AG09319 (cell line): ENCODE measurements at regions not wholly inside any gene's neighbourhood (a gene's known extent, or its start where the extent isn't known, plus 50 kb on each side); places are given as distances from the start of the nearest gene placed in this dataset.

ENCODE experiments used
- DNase-seq: peaks from one replicate; pipeline ENCODE4 v3.0.0-alpha.2; 2010; ENCODE audit warnings: low read depth; ENCODE audit errors: extremely low read depth
- TF ChIP-seq, protein P1 (sequence below): IDR thresholded peaks from 2 replicates; pipeline ENCODE4 v1.5.1; 2011; ENCODE audit warnings: low read depth, mild to moderate bottlenecking, inconsistent platforms, low read length, moderate library complexity

DNA sequence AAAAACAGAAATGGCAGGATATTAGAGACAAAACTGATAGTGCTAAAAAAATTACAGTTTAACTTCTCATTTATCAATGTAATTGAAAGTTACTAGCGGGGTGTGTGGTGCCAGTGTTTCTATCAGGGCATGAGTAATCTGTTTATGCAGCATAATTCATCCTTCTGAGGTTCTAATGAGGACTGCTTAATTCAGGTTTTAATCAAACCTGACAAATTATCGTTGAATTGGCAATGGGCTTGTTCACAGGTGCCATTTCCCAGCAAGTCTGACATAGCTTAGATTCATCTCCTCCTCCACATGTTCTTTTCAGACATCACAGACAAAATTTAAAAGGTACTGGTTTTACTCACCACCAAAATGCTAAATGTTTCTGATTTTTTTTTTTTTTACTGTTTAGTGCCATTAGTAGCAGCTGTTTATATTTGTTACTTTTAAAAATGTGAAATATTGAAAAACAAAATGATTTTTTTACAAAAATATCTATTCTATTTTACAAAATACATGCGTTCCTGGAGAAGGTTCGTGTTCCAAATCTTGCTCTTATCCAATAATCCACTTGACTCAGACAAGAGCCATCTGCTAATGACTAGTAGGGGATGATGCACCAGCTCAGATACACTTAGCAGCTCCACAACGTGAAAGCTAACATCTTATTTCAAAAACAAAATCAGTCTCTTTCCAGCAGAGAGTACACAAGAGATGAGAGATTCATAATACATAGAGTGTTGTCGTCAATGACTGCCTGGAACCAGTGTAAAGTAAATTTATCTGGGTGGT is 447.7 kb upstream of the DPPA4 start:
- DNase-seq, result no peak
- TF ChIP-seq, protein P1, sequence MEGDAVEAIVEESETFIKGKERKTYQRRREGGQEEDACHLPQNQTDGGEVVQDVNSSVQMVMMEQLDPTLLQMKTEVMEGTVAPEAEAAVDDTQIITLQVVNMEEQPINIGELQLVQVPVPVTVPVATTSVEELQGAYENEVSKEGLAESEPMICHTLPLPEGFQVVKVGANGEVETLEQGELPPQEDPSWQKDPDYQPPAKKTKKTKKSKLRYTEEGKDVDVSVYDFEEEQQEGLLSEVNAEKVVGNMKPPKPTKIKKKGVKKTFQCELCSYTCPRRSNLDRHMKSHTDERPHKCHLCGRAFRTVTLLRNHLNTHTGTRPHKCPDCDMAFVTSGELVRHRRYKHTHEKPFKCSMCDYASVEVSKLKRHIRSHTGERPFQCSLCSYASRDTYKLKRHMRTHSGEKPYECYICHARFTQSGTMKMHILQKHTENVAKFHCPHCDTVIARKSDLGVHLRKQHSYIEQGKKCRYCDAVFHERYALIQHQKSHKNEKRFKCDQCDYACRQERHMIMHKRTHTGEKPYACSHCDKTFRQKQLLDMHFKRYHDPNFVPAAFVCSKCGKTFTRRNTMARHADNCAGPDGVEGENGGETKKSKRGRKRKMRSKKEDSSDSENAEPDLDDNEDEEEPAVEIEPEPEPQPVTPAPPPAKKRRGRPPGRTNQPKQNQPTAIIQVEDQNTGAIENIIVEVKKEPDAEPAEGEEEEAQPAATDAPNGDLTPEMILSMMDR, result no peak

- no peak for DNase-seq
- TF ChIP-seq, protein P1, result peak; percentile 9
These were observed 465.9 kb upstream of the DPPA4 start for GRCh38 chr3:109803274-109803673.

DNA sequence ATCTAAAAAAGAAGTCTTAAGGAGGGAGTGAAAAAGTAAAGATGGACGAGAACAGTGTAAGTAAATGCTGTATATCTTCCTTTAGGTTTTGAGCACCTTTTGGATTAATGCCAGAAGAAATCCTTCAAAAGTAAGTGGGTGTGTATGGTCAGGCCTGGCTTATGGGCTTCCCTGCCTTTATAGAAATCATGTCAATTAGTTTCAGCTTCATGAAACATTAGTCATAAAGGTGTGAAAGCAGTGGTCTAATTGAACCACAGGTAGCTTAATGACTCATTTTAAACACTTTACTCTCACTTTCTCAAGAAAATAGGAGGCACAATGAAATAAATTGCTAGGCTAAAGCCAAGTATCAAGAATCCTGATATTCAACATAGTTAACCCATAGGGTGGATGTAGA is 467.4 kb upstream of the DPPA4 start:
- TF ChIP-seq, protein P1, result no peak
- DNase-seq, result no peak

- TF ChIP-seq, protein P1, result no peak
- DNase-seq, result no peak
These were observed 469.6 kb upstream of the DPPA4 start for GRCh38 chr3:109806929-109807328.

GRCh38 chr3:109809513-109809912 is 472.2 kb upstream of the DPPA4 start:
- no peak for DNase-seq
- TF ChIP-seq, protein P1, result no peak

- TF ChIP-seq, protein P1, result no peak
- DNase-seq, result no peak
These were observed 480.7 kb upstream of the DPPA4 start for GRCh38 chr3:109818081-109818480.

DNA sequence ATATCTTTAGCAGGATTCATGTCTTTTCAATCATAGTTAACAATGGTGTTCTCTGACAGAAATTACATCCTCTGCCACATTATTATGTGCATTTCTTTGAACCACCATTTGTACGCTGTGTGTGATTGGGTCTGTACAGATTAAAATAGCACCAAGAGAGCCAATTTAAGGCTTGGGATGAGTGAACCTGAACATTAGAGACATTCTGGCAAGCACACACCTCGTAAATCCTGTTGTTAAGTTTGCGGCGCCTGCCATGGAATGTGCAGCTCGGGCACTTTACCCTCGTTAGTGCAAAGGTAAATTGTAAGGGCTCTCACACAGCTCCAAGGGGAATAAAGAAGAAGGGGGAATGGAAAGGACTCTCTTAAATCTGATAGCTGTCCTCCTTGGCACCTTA is 482.4 kb upstream of the DPPA4 start:
- TF ChIP-seq, protein P1, result no peak
- DNase-seq, result no peak
